ENCODE measurements at regions not wholly inside any gene's neighbourhood (a gene's known extent, or its start where the extent isn't known, plus 50 kb on each side); places are given as distances from the start of the nearest gene placed in this dataset.

DNA sequence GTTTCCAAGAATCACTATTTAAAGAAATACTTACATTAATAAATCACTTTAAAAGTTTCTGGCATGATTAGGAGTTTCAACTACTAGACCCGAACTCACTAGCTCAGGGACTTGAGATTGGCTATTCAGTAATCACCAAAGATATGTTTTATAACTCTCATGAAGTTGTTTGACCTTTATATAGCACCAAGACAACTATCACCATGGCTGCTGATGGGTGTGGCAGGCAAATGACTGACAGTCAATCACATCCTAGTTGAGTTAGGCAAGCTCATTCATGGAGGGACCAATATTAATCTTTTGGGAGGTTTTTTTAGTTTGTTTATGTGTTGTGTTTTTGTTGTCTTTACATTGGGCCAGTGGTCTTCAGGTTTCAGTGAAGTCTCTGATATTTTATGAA, 376.3 kb upstream of the C1orf87 start:
- TF ChIP-seq POLR2AphosphoS5 (IDR thresholded peaks at IDR 0.05; ENCODE audit: borderline replicate concordance, low read depth, low read length) (no peak), EZH2 (IDR thresholded peaks at IDR 0.05) (no peak)

All from SK-N-MC (cell line).